Testis (tissue), 2 donors: ENCODE measurements at regions not wholly inside any gene's neighbourhood (a gene's known extent, or its start where the extent isn't known, plus 50 kb on each side); places are given as distances from the start of the nearest gene placed in this dataset.

Experiments used
- POLR2A ChIP-seq: fragments of 450-650 bp; IDR thresholded peaks from one replicate; pipeline ENCODE4 v1.6.1; 2017; ENCODE audit warnings: antibody characterized with exemption, mild to moderate bottlenecking, moderate library complexity
- TF ChIP-seq, protein P1 (sequence below), 3 experiments: fragments of 450-650 bp in 2 of 3; fragments of 200-600 bp in 1 of 3; sonication (generic) in 1 of 3; IDR thresholded peaks; one replicate each; pipeline ENCODE4 v1.5.1; 2016 to 2019; ENCODE audit warnings: antibody characterized with exemption in 3 of 3, mild to moderate bottlenecking in 2 of 3, moderate library complexity in 1 of 3

DNA sequence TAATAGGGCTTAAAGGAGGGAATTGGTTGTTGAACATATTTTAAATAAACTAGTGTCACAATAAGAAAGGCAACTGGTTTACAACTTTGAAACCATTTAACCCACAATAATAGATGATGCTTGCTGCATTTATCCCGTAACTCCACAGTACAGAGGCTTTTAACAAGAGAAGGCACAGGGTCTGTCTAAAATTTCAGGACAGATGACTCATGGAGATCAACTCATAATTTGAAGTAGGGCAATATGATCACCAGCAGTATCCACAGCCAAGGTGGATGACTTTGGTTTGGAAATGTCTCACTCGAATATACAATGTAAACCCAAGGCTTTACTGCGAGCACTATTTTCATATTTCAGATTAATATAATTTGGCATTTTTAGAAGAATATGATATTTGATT, 340.2 kb downstream of the LRIG3 start:
- no peak for TF ChIP-seq POLR2A
- TF ChIP-seq, protein P1, sequence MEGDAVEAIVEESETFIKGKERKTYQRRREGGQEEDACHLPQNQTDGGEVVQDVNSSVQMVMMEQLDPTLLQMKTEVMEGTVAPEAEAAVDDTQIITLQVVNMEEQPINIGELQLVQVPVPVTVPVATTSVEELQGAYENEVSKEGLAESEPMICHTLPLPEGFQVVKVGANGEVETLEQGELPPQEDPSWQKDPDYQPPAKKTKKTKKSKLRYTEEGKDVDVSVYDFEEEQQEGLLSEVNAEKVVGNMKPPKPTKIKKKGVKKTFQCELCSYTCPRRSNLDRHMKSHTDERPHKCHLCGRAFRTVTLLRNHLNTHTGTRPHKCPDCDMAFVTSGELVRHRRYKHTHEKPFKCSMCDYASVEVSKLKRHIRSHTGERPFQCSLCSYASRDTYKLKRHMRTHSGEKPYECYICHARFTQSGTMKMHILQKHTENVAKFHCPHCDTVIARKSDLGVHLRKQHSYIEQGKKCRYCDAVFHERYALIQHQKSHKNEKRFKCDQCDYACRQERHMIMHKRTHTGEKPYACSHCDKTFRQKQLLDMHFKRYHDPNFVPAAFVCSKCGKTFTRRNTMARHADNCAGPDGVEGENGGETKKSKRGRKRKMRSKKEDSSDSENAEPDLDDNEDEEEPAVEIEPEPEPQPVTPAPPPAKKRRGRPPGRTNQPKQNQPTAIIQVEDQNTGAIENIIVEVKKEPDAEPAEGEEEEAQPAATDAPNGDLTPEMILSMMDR (IDR thresholded peaks at IDR 0.05) = no peak
